ENCODE measurements at regions not wholly inside any gene's neighbourhood (a gene's known extent, or its start where the extent isn't known, plus 50 kb on each side); places are given as distances from the start of the nearest gene placed in this dataset.
"Not testable (repeated sequence)": the region's sequence is repeated elsewhere in the genome, so short reads cannot be mapped to it uniquely, and the experiment has no call there.

DNA sequence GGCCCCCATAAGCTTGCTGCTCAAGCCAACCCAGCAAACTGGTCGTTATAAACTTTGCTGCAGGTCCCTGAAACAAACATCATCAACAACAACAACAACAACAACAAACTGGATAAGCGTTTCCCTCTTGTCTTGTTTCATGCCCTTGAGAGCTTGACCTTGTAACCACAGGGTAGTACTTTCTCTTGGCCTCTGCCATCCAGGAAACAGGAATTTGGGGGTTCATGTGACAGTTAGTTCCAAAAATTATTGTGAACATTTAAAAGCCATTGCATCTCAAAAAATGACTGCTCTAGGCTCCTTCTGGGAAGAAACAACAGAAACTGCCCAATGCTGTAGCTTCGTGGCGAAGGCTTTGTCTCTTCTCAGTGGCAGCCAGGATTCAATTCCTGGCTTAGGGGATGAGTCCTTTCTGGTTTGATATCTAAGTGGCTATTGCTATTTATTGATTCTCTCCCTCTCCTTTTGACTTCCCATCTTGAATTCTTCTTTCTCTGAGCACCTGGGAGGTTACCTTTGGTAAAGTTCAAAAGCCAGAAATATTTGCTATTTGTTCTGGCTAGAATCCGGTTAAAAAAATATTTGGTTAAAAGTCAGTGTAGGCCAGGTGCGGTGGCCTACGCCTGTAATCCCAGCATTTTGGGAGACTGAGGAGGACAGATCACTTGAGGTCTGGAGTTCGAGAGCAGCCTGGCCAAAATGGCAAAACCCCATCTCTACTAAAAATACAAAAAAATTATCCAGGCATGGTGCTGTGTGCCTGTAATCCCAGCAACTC is 52.0 kb upstream of the CPM start:
- in situ Hi-C loops (cut with MboI; ENCODE audit: low sequenced_read_pairs) = no loop called here

DNA sequence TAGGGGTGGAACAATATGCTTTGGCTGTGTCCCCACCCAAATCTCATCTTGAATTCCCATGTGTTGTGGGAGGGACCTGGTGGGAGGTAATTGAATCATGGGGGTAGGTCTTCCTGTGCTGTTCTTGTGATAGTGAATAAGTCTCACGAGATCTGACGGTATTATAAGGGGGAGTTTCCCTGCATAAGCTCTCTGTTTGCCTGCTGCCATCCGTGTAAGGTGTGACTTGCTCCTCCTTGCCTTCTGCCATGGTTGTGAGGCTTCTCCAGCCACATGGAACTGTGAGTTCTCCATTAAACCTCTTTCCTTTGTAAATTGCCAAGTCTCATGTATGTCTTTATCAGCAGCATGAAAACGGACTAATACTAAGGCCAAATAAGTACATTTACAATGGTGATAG is 64.6 kb upstream of the CPM start:
- in situ Hi-C loops (cut with MboI; ENCODE audit: low sequenced_read_pairs) = not testable (repeated sequence)

GRCh38 chr12:68998041-68998440 is 65.1 kb upstream of the CPM start:
- in situ Hi-C loops (cut with MboI; ENCODE audit: low sequenced_read_pairs) = no loop called here

DNA sequence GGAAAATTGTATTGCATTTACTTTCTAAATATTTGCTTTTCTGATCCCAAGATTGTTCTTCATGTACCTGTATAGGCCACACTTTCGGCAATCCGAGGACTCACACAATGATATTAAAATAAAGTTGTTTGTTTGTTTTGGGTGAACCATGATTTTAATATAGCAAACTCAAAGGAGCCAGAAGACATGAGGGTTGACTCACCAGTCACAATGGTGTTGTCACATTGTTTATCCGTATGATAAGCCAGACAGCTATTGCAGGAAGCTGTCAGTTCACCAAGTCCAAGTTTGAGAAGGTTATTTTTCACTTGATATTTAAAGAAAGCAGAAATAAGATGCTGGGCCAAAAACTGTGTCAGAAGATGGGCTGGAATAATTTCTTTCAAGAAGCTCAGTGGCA is 67.1 kb upstream of the CPM start:
- in situ Hi-C loops (cut with MboI; ENCODE audit: low sequenced_read_pairs) = no loop called here

GRCh38 chr12:69000540-69001243 is 67.7 kb upstream of the CPM start:
- in situ Hi-C loops (cut with MboI; ENCODE audit: low sequenced_read_pairs) = no loop called here

DNA sequence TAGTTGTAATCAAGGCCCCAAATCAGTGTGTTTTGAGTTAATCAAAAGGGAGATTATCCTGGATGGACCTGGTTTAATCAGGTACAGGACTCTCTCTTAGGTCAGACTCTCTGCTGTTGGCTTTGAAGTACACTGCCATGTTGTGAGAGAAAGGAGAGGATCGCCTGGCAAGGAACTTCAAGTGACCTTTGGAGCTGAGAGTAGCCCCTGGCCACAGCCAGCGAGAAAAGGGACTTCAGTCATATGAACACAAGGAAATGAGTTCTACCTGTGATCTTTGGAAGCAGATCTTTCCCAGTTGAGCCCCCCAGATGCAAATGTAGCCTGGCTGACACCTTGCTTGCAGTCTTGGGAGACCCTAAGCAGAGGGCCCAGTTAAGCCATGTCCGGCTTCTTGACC is 68.3 kb upstream of the CPM start:
- in situ Hi-C loops (cut with MboI; ENCODE audit: low sequenced_read_pairs) = no loop called here

DNA sequence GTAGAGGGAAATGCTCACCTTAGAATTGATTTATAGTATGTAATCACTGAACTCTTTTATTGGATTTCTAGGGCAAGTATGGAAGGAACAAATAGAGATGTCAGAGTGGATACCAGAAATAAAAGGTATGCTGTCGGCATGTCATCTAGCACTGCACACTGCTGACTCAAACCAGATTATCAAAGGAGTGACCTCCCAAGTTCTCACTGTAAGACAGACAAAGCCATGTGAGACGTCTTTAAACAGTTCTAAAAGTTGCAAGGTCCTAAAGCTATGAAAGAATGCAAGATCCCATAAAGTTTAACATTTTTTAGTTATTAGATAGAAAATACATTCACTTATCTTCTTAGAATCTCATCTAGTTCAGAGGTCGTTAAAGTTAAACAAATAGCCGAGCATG is 70.0 kb upstream of the CPM start:
- in situ Hi-C loops (cut with MboI; ENCODE audit: low sequenced_read_pairs) = no loop called here

GRCh38 chr12:69003991-69004390 is 71.0 kb upstream of the CPM start:
- in situ Hi-C loops (cut with MboI; ENCODE audit: low sequenced_read_pairs) = no loop called here

DNA sequence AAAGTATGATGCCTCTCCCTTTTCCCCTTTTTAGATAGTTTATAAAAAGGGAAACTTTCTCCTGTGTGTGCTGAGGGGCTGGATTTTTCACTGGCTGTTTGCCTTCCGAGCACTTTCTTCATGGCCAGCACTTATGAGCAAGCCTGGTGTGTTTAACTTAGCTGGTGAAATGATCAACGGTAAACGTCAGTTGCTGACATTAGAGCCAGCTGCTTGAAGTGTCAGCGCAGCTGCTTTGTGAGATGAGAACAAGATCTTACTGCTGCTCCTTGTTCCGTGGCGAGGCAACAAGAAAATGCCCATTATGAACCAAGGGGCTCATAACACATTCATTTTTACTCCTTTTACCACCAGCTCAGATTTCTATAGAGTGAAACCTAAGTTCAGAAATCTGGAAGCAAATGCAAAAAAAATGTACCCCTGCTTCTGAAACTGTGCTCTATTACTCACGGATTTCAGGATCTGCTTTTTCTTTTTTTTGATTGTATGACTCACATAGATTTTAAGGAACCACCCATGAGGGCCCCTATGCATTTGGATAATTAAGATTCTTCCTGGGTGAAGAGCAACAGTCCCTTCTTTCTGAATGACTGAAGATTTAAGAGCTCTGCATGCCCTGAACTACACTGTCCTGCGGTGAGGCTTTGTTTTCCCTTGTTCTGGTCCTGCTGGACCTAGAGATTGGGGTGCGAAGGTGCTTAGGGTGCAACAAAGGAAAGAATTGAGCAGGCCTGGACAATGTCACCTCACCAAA is 74.3 kb upstream of the CPM start:
- in situ Hi-C loops (cut with MboI; ENCODE audit: low sequenced_read_pairs) = no loop called here

GRCh38 chr12:69007855-69008351 is 74.9 kb upstream of the CPM start:
- in situ Hi-C loops (cut with MboI; ENCODE audit: low sequenced_read_pairs) = no loop called here

DNA sequence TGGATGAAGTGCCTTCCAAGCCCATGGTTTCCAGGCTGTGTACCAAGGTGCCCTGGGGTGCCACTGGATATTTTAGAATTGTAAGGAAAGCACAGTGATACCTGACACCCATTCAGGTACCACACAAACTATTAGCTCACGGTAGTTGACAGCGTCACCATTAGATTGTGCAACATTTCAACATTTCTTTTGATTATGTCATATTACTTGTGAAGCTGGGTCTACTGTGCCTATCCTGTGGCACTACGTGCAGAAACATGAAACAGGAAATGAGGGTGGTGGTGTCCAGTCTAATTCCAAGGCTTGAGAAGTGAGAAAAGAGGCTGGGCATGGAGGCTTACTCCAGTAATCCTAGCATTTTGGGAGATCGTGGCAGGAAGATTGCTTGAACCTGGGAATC is 75.5 kb upstream of the CPM start:
- in situ Hi-C loops (cut with MboI; ENCODE audit: low sequenced_read_pairs) = no loop called here

DNA sequence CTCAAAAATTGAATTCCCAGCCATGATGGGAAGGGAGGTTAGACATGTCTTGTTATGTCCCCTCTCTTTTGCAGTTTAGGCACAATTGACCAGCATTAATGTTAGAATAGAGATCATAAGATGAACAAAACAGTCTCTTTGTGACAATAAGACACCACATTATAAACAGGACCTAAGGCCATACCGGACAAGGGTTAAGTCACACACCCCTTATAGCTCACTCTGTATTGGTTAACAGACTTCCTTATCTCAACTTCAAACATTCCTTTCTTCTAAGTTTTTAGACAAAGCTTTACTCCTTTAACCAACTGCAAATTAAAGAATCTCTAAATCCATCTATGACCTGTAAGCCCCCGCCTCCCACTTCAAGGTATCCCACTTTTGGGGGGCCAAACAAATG is 81.1 kb upstream of the CPM start:
- in situ Hi-C loops (cut with MboI; ENCODE audit: low sequenced_read_pairs) = no loop called here

GRCh38 chr12:69015017-69015416 is 82.0 kb upstream of the CPM start:
- in situ Hi-C loops (cut with MboI; ENCODE audit: low sequenced_read_pairs) = no loop called here

DNA sequence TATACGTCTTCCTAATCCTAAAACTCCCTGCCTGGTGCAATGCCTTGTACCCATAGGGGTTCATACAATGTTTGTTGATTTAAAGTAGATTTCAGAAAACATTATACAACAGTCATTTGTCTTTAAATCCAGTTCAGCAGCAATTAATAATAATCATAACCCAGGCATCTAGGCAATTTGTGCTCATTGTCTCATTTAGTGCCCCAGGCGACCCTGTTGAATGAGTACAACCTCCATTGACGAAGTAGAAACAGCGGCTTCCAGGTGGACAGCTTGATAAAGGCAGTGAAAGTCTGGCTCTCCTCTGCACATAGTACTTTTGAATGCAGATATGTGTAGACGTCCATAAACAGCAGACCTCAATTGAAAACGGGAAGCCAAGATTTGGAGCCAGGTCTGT is 82.9 kb upstream of the CPM start:
- in situ Hi-C loops (cut with MboI; ENCODE audit: low sequenced_read_pairs) = no loop called here

DNA sequence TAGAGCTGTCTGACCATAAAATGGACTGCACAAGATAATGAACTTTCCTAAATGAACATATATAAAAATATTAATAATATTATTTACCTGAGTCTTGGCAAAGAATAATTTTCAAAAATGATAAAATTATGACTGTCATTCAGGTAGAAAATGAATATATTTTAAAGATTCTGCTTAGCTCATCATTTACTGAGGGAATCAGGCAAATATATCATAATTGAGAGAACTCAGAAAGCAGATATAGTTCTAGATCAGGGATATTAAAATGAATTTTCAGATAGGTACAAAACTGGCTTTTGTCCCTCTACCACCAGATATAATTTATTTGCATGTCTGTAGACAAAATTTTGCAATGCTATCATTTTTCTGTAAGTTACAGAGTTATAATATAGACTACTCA is 86.1 kb upstream of the CPM start:
- in situ Hi-C loops (cut with MboI; ENCODE audit: low sequenced_read_pairs) = no loop called here

DNA sequence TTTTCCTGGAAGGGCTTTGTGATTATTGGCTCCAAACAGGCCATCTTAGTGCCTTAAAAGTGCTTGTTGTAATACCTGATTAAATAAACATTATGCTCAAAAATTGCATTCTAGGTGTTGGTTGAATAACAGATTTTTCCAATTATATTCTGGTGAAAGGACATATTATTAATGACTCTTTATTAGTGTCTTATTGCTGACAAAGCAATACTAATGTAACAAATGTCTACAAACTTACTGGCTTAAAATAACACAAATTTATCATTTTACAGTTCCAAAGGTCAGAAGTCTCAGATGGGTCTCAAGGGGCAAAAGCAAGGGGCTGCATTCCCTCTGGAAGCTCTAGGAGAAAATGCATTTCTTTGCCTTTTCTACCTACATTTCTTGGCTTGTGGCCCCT is 86.9 kb upstream of the CPM start:
- in situ Hi-C loops (cut with MboI; ENCODE audit: low sequenced_read_pairs) = no loop called here

GRCh38 chr12:69022674-69023073 is 89.7 kb upstream of the CPM start:
- in situ Hi-C loops (cut with MboI; ENCODE audit: low sequenced_read_pairs) = no loop called here

GRCh38 chr12:69023840-69024239 is 90.9 kb upstream of the CPM start:
- in situ Hi-C loops (cut with MboI; ENCODE audit: low sequenced_read_pairs) = no loop called here

- in situ Hi-C loops (cut with MboI; ENCODE audit: low sequenced_read_pairs) = no loop called here
These were observed 91.4 kb upstream of the CPM start for GRCh38 chr12:69024413-69024812.

DNA sequence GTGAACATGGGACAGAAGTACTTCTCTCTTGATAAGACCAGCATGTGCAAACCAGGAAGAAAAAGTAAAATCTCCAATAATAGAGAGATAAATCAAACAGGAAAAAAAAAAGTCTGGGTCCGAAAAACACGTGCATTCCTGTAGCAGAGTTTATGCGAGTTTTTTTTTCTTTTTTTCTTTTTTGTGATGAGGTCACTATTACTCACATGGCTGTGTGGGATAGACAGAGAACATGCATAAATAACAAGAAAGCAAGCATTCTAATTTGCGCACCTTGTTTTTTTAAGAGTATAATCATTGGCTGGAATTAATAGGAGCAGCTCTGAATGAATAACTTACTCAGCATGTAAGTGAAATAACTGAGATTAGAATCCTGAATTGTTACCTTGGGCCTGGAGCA is 91.9 kb upstream of the CPM start:
- in situ Hi-C loops (cut with MboI; ENCODE audit: low sequenced_read_pairs) = no loop called here

DNA sequence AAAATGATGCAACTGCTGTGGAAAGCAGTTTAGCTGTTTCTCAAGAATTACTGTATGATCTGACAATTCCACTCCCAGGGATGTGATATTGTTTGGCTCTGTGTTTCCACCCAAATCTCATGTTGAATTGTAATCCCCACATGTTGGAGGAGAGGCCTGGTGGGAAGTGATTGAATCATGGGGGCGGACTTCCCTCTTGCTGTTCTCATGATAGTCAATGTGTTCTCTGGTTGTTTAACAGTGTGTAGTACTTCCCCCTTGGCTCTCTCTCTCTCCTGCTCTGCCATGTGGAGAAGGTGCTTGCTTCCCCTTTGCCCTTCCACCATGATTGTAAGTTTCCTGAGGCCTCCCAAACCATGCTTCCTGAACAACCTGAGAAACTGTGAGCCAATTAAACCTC is 93.4 kb upstream of the CPM start:
- in situ Hi-C loops (cut with MboI; ENCODE audit: low sequenced_read_pairs) = no loop called here

DNA sequence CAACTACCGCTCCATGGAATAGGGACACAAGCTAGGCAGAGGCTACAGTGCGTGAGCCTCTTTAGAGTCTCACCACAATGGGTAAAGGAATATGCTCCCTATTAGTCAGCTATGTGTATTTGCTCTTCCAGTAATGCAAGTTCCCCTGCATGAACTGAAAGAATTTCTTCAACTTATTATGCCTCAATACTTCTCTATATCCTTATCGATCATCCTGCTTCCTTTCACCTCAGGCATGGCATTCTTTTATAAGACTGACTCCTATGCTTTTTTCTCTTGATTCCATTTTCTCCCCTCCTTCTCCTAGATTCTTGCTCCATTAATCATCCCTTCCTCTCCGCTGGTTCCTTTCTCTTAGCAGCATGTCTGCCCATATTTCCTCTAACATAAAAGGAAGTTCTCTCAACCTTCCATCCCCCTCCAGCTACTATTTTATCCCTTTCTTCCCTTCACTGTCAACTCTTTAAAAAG is 94.5 kb upstream of the CPM start:
- in situ Hi-C loops (cut with MboI; ENCODE audit: low sequenced_read_pairs) = no loop called here
